Ovary (tissue), 7 donors: ENCODE measurements at regions not wholly inside any gene's neighbourhood (a gene's known extent, or its start where the extent isn't known, plus 50 kb on each side); places are given as distances from the start of the nearest gene placed in this dataset.

ENCODE experiments used
- DNase-seq, 5 donors: peaks; one replicate each; pipeline ENCODE4 v3.0.0-alpha.2; 2019 to 2020
- H3K27ac ChIP-seq, 2 donors: fragments of 200-600 bp; one replicate each; pipeline versions ENCODE4 v1.5.1 to v1.8.0; 2019 to 2022
- H3K27me3 ChIP-seq: fragments of 200-600 bp; one replicate; pipeline ENCODE4 v1.8.0; 2022
- H3K36me3 ChIP-seq: fragments of 200-600 bp; sonication (generic); one replicate; pipeline ENCODE4 v1.5.1; 2019
- H3K4me1 ChIP-seq: one replicate; pipeline ENCODE4 v1.8.1; 2013; ENCODE audit warnings: mild to moderate bottlenecking, moderate library complexity; ENCODE audit not compliant: insufficient read depth
- H3K4me3 ChIP-seq: fragments of 200-600 bp; sonication (generic); one replicate; pipeline ENCODE4 v1.5.1; 2017
- H3K9me3 ChIP-seq, 2 donors: fragments of 200-600 bp in 1 of 2; sonication (generic) in 1 of 2; one replicate each; pipeline versions ENCODE4 v1.5.1 to v1.8.1; 2013 to 2019; ENCODE audit warnings: mild to moderate bottlenecking in 1 of 2, moderate library complexity in 1 of 2
- CTCF ChIP-seq, 3 donors: fragments of 450-650 bp in 2 of 3; fragments of 200-600 bp in 1 of 3; IDR thresholded peaks; one replicate each; pipeline versions ENCODE4 v1.5.1 to v1.8.0; 2016 to 2022; ENCODE audit warnings: antibody characterized with exemption in 3 of 3, mild to moderate bottlenecking in 1 of 3
- EP300 ChIP-seq: sonication (generic); formaldehyde crosslinking; IDR thresholded peaks from one replicate; pipeline ENCODE4 v1.6.1; 2017; ENCODE audit warnings: antibody characterized with exemption
- POLR2A ChIP-seq: fragments of 450-650 bp; IDR thresholded peaks from one replicate; pipeline ENCODE4 v1.6.1; 2017; ENCODE audit warnings: antibody characterized with exemption, mild to moderate bottlenecking, moderate library complexity
- WGBS, 3 donors: extraction: QIAGEN DNeasy Blood & Tissue Kit in 1 of 3; methylation state at CpG; one replicate each; pipeline versions ENCODE4 v1.1.5 to v1.1.7; 2013 to 2017; 5-methylcytosine and 5-hydroxymethylcytosine counted together
- intact Hi-C, 4 donors: fragments of 100-400 bp; cut with DNase I; formaldehyde crosslinking; loops; one replicate each; pipeline versions ENCODE4 v1.11.0 to v1.15.1; 2022 to 2023
- donor health status: DM: no; HTN: no; CAD: no; lungs with moderate emphysema.
- donor health status: DM: no; HTN: no; CAD: no.
- donor health status: Bipolar disorder and iron deficiency.
- donor health status: DM: no; HTN: no; CAD: no.
- donor health status: DM: yes; HTN: yes; CAD: no.

- H3K4me3 ChIP-seq = no peak overlapping the region
- H3K4me1 ChIP-seq = no peaks in the 10 kb centered on the region
- no peak for TF ChIP-seq POLR2A
- no peak for TF ChIP-seq CTCF (IDR thresholded peaks at IDR 0.05)
- no peak for TF ChIP-seq EP300
- intact Hi-C loops = no loop called here
- DNase-seq = no peak
- no peaks in the 10 kb centered on the region for H3K36me3 ChIP-seq
- no peaks in the 10 kb centered on the region for H3K27me3 ChIP-seq
- H3K27ac ChIP-seq = no peak overlapping the region
- no peaks in the 10 kb centered on the region for H3K9me3 ChIP-seq
- 0 to 8% (median 4%) methylated on average over 1 of the region's 1 CpG for WGBS, 3 donors
These were observed 1490.5 kb downstream of the STIM2 start for GRCh38 chr4:28351102-28351501.

- no peaks in the 10 kb centered on the region for H3K36me3 ChIP-seq
- H3K27me3 ChIP-seq = no peaks in the 10 kb centered on the region
- intact Hi-C loops = no loop called here
- no peak overlapping the region for H3K4me3 ChIP-seq
- TF ChIP-seq EP300 (no peak), POLR2A (no peak), CTCF (IDR thresholded peaks at IDR 0.05) (no peak)
- WGBS, 3 donors = 82 to 99% (median 95%) methylated on average over 4 of the region's 4 CpGs
- no peak overlapping the region for H3K27ac ChIP-seq
- no peaks in the 10 kb centered on the region for H3K4me1 ChIP-seq
- no peak for DNase-seq
- no peaks in the 10 kb centered on the region for H3K9me3 ChIP-seq
These were observed 1491.2 kb downstream of the STIM2 start for GRCh38 chr4:28351826-28352225.

GRCh38 chr4:28354880-28355656 is 1494.4 kb downstream of the STIM2 start:
- WGBS, 3 donors = 24 to 55% (median 36%) methylated on average over 1 of the region's 1 CpG
- H3K27ac ChIP-seq = no peak overlapping the region
- TF ChIP-seq EP300 = no peak
- TF ChIP-seq CTCF (IDR thresholded peaks at IDR 0.05) = no peak
- TF ChIP-seq POLR2A = no peak
- no peaks in the 10 kb centered on the region for H3K36me3 ChIP-seq
- no peak overlapping the region for H3K4me3 ChIP-seq
- H3K4me1 ChIP-seq = no peaks in the 10 kb centered on the region
- no peaks in the 10 kb centered on the region for H3K27me3 ChIP-seq
- intact Hi-C loops = no loop called here
- no peaks in the 10 kb centered on the region for H3K9me3 ChIP-seq
- DNase-seq = no peak

- TF ChIP-seq POLR2A (no peak), EP300 (no peak), CTCF (IDR thresholded peaks at IDR 0.05) (no peak)
- 51 to 66% (median 56%) methylated on average over 4 of the region's 4 CpGs for WGBS, 3 donors
- no peaks in the 10 kb centered on the region for H3K9me3 ChIP-seq
- no peak for DNase-seq
- intact Hi-C loops = no loop called here
- H3K27ac ChIP-seq = no peak overlapping the region
- H3K4me3 ChIP-seq = no peak overlapping the region
- no peaks in the 10 kb centered on the region for H3K27me3 ChIP-seq
- no peaks in the 10 kb centered on the region for H3K36me3 ChIP-seq
- no peaks in the 10 kb centered on the region for H3K4me1 ChIP-seq
These were observed 1497.3 kb downstream of the STIM2 start for GRCh38 chr4:28357990-28358389.
